Lower lobe of right lung (tissue), 2 donors: ENCODE measurements at regions not wholly inside any gene's neighbourhood (a gene's known extent, or its start where the extent isn't known, plus 50 kb on each side); places are given as distances from the start of the nearest gene placed in this dataset.
"Not testable (repeated sequence)": the region's sequence is repeated elsewhere in the genome, so short reads cannot be mapped to it uniquely, and the experiment has no call there.

Experiments
- ATAC-seq, 2 donors: fragments of 200-7000 bp; cut with Tn5 transposase; one replicate each; pipeline ENCODE4 v1.9.1; 2020 to 2022; ENCODE audit warnings: mild to moderate bottlenecking in 2 of 2, moderate library complexity in 2 of 2
- DNase-seq: peaks from one replicate; pipeline ENCODE4 v3.0.0-alpha.2; 2020
- H3K27ac ChIP-seq: fragments of 200-600 bp; one replicate; pipeline ENCODE4 v1.8.0; 2022
- H3K27me3 ChIP-seq: fragments of 200-600 bp; one replicate; pipeline ENCODE4 v1.8.0; 2022; ENCODE audit warnings: low read depth
- H3K36me3 ChIP-seq: fragments of 200-600 bp; one replicate; pipeline ENCODE4 v1.8.0; 2022; ENCODE audit warnings: mild to moderate bottlenecking
- H3K4me1 ChIP-seq: fragments of 200-600 bp; one replicate; pipeline ENCODE4 v1.8.0; 2022
- H3K4me3 ChIP-seq: fragments of 200-600 bp; one replicate; pipeline ENCODE4 v1.8.0; 2022; ENCODE audit warnings: mild to moderate bottlenecking
- H3K9me3 ChIP-seq: fragments of 200-600 bp; one replicate; pipeline ENCODE4 v1.8.0; 2022
- intact Hi-C: fragments of 100-400 bp; cut with DNase I; formaldehyde crosslinking; loops from one replicate; pipeline ENCODE4 v1.11.0; 2022
- TF ChIP-seq, protein P1 (sequence below): fragments of 200-600 bp; IDR thresholded peaks from one replicate; pipeline ENCODE4 v1.8.0; 2022; ENCODE audit warnings: antibody characterized with exemption, mild to moderate bottlenecking
- donor health status: DM: no; HTN: yes; CAD: no; lungs with severe emphysema.

DNA sequence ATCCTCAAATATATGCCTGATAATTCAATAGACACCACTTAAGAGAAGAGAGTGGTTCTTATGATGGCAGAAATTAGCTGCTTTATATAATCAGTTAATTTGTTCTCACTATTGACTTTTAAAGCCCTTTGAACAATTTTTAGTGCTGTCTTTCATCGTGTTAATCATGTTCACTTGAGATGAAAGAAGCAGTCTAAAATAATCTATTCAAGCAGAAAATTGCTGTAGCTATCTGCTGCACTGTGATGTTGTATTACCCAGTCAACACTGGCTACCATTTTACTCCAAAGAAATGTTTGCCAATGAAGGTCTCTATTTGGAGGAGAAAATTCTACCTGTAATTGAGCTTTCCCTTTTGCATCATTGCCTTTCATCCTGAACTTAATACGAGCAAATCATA, 459.8 kb upstream of the FSIP2 start:
- TF ChIP-seq, protein P1, sequence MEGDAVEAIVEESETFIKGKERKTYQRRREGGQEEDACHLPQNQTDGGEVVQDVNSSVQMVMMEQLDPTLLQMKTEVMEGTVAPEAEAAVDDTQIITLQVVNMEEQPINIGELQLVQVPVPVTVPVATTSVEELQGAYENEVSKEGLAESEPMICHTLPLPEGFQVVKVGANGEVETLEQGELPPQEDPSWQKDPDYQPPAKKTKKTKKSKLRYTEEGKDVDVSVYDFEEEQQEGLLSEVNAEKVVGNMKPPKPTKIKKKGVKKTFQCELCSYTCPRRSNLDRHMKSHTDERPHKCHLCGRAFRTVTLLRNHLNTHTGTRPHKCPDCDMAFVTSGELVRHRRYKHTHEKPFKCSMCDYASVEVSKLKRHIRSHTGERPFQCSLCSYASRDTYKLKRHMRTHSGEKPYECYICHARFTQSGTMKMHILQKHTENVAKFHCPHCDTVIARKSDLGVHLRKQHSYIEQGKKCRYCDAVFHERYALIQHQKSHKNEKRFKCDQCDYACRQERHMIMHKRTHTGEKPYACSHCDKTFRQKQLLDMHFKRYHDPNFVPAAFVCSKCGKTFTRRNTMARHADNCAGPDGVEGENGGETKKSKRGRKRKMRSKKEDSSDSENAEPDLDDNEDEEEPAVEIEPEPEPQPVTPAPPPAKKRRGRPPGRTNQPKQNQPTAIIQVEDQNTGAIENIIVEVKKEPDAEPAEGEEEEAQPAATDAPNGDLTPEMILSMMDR, result no peak
- no peaks in the 10 kb centered on the region for H3K36me3 ChIP-seq
- no peaks in the 10 kb centered on the region for H3K9me3 ChIP-seq
- intact Hi-C loops, result no loop called here
- H3K4me3 ChIP-seq, result no peak overlapping the region
- no peaks in the 10 kb centered on the region for H3K27me3 ChIP-seq
- H3K4me1 ChIP-seq, result no peaks in the 10 kb centered on the region
- DNase-seq (no peak), ATAC-seq (no peak)
- H3K27ac ChIP-seq, result no peak overlapping the region

DNA sequence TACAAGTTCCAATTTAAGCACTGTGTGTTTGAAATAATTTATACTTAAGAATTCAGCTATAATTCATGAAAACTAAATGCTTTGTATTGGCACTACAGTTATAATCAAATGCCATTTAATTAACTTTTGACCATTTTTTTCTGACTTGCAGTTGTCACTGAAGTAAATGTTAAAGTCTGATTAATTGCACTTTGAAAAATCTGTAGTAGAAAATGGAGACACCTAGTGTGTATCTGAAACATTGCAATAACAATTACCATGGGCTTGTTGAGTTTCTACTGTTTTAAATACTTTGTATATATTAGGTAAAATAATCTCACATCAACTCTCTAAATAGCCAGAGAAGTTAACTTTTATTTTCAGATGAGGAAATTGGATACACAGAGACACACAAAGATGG, 458.6 kb upstream of the FSIP2 start:
- Histone ChIP-seq H3K4me1 (no peaks in the 10 kb centered on the region), H3K27me3 (no peaks in the 10 kb centered on the region), H3K9me3 (no peaks in the 10 kb centered on the region), H3K27ac (no peak overlapping the region), H3K36me3 (no peaks in the 10 kb centered on the region), H3K4me3 (no peak overlapping the region)
- DNase-seq (no peak), ATAC-seq (no peak)
- intact Hi-C loops, result no loop called here
- TF ChIP-seq, protein P1, result peak; percentile 19

DNA sequence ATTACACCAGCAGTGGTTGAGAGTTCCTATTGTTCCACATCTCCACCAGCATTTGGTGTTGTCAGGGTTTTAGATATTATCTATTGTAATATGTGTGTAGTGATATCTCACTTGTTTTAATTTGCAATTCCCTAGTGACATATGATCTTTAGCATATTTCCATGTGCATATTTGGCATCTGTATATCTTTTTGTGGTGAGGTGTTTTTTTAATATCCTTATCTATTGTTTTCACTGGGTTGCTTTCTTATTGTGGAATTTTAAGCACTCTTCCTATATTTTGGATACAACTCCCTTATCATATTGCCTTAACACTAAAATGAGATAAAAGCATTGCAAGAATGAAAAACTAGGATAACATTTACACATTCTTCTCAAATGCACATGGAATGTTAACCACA, 453.9 kb upstream of the FSIP2 start:
- ATAC-seq (no peak), DNase-seq (no peak)
- H3K27me3 ChIP-seq, result no peaks in the 10 kb centered on the region
- no peak overlapping the region for H3K27ac ChIP-seq
- TF ChIP-seq, protein P1, result no peak
- no peak overlapping the region for H3K4me3 ChIP-seq
- no peaks in the 10 kb centered on the region for H3K36me3 ChIP-seq
- no peaks in the 10 kb centered on the region for H3K9me3 ChIP-seq
- H3K4me1 ChIP-seq, result no peaks in the 10 kb centered on the region
- intact Hi-C loops, result no loop called here

DNA sequence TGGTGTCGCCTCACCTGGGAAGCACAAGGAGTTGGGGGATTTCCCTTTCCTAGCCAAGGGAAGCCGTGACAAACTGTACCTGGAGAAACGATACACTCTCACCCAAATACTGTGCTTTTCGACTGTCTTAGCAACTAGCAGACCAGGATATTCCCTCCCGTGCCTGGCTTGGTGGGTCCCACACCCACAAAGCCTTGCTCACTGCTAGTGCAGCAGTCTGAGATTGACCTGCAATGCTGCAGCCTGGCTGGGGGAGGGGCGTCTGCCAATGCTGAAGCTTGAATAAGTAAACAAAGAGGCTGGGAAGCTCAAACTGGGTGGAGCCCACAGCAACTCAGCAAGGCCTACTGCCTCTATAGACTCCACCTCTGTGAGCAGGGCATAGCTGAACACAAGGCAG, 448.6 kb upstream of the FSIP2 start:
- not testable (repeated sequence) for DNase-seq, H3K27me3 ChIP-seq, ATAC-seq

DNA sequence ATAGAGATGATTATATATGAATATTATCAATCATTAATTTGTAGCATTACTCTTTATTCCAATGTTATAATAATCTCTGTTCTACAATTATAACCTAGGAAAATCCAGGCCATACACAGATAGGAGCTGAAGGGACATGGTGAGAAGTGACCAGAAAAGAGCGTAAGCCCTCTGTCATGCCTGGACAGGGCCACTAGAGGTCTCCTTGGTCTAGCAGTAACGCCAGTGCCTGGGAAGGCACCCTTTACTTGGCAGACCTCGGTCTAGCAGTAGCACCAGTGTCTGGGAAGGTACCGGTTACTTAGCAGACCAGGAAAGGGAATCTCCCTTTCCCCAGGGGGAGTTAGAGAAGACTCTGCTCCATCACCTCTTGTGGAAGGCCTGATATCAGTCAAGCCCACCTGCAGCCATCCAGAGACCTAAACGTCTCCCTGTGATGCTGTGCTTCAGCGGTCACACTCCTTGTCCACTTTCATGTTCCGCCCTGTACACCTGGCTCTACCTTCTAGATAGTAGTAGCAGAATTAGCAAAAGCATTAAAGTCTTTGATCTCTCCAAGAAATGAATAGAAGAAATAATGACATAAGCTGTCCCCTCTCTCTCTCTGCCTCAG, 447.5 kb upstream of the FSIP2 start:
- H3K27me3 ChIP-seq, result no peaks in the 10 kb centered on the region
- DNase-seq (no peak), ATAC-seq (peak in 1 of 2 donors; percentile 59)
- TF ChIP-seq, protein P1, result peak; percentile 48
- no peaks in the 10 kb centered on the region for H3K9me3 ChIP-seq
- intact Hi-C loops, result no loop called here
- no peak overlapping the region for H3K4me3 ChIP-seq
- H3K4me1 ChIP-seq, result no peaks in the 10 kb centered on the region
- no peak overlapping the region for H3K27ac ChIP-seq
- no peaks in the 10 kb centered on the region for H3K36me3 ChIP-seq

More for the DNA sequence above, 448.6 kb upstream of the FSIP2 start:
- H3K4me1 ChIP-seq, intact Hi-C loops, H3K4me3 ChIP-seq, H3K9me3 ChIP-seq, H3K27ac ChIP-seq, H3K36me3 ChIP-seq: not testable (repeated sequence)

DNA sequence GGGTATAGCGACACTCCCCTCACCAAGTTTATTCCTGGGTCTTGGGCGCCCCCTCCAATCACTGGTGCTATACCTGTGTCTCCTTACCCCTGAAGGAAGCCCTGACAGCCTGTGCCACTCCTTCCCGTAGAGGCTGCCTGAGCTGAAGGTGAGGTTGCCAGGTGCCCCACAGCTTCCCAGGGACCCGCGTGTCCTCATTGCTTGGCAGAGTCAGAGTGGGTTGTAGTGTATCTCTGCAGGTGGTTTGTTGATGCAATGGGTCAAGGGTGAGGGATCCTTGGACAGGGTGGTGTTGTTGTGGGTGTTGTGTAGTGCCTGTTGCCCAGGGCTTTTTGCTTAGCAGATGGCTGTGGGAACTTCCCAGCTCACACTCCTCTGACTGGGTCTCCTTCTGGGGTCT, 438.7 kb upstream of the FSIP2 start:
- no peak overlapping the region for H3K27ac ChIP-seq
- H3K4me1 ChIP-seq, result no peaks in the 10 kb centered on the region
- ATAC-seq (no peak), DNase-seq (no peak)
- H3K36me3 ChIP-seq, result no peaks in the 10 kb centered on the region
- TF ChIP-seq, protein P1, result no peak
- no peaks in the 10 kb centered on the region for H3K27me3 ChIP-seq
- no peak overlapping the region for H3K4me3 ChIP-seq
- intact Hi-C loops, result no loop called here
- no peaks in the 10 kb centered on the region for H3K9me3 ChIP-seq
